Kidney (tissue), 13 donors: ENCODE measurements at regions not wholly inside any gene's neighbourhood (a gene's known extent, or its start where the extent isn't known, plus 50 kb on each side); places are given as distances from the start of the nearest gene placed in this dataset.
"Not testable (repeated sequence)": the region's sequence is repeated elsewhere in the genome, so short reads cannot be mapped to it uniquely, and the experiment has no call there.

Experiments
- DNase-seq, 5 donors: peaks; one replicate each; pipeline ENCODE4 v3.0.0-alpha.2; 2013 to 2020
- FAIRE-seq: peaks from 2 replicates; lab custom pipeline; 2012; peaks lifted over from hg19 to GRCh38; lab: Jason Lieb, UNC
- H3K27ac ChIP-seq, 2 donors: one replicate each; pipeline ENCODE4 v1.7.0; 2013; ENCODE audit warnings: low read depth in 2 of 2, low read length in 2 of 2, inconsistent platforms in 1 of 2
- H3K27me3 ChIP-seq: one replicate; pipeline ENCODE4 v1.7.1; 2013; ENCODE audit warnings: low read length, inconsistent platforms; ENCODE audit not compliant: control insufficient read depth, insufficient read depth
- H3K36me3 ChIP-seq, 3 donors: one replicate each; pipeline versions ENCODE4 v1.7.0 to v1.7.1; 2013; ENCODE audit warnings: low read length in 3 of 3, control low read depth in 1 of 3, inconsistent platforms in 1 of 3; ENCODE audit not compliant: insufficient read depth in 3 of 3, control insufficient read depth in 2 of 3
- H3K4me1 ChIP-seq, 3 donors: one replicate each; pipeline versions ENCODE4 v1.7.0 to v1.7.1; 2013; ENCODE audit warnings: low read length in 3 of 3, inconsistent platforms in 1 of 3, low read depth in 1 of 3; ENCODE audit not compliant: control insufficient read depth in 2 of 3, insufficient read depth in 2 of 3
- H3K4me3 ChIP-seq, 3 donors: one replicate each; pipeline versions ENCODE4 v1.7.0 to v1.8.1; 2013; ENCODE audit warnings: low read length in 3 of 3, control low read depth in 1 of 3, inconsistent platforms in 1 of 3
- H3K9ac ChIP-seq, 3 donors: one replicate each; pipeline versions ENCODE4 v1.7.0 to v1.7.1; 2013; ENCODE audit warnings: low read length in 3 of 3, control low read depth in 1 of 3, inconsistent platforms in 1 of 3
- H3K9me3 ChIP-seq, 3 donors: one replicate each; pipeline versions ENCODE4 v1.7.0 to v1.7.1; 2013; ENCODE audit warnings: low read length in 3 of 3, control low read depth in 1 of 3, inconsistent platforms in 1 of 3; ENCODE audit not compliant: control insufficient read depth in 2 of 3, insufficient read depth in 1 of 3
- intact Hi-C: fragments of 100-400 bp; cut with DNase I; formaldehyde crosslinking; loops from one replicate; pipeline ENCODE4 v1.11.1; 2022
- TF ChIP-seq, protein P1 (sequence below): IDR thresholded peaks from 3 replicates; pipeline ENCODE4 v1.5.1; 2012; ENCODE audit warnings: mild to moderate bottlenecking, moderate library complexity, borderline replicate concordance; ENCODE audit not compliant: insufficient read depth; ENCODE audit errors: extremely low read depth
- donor health status: control.
- donor health status: control.
- donor health status: control.
- donor health status: control.
- donor health status: control.
- donor health status: DM: yes; HTN: yes; CAD: no.
- donor health status: Normal renal cell carcinoma (clear cell type).

DNA sequence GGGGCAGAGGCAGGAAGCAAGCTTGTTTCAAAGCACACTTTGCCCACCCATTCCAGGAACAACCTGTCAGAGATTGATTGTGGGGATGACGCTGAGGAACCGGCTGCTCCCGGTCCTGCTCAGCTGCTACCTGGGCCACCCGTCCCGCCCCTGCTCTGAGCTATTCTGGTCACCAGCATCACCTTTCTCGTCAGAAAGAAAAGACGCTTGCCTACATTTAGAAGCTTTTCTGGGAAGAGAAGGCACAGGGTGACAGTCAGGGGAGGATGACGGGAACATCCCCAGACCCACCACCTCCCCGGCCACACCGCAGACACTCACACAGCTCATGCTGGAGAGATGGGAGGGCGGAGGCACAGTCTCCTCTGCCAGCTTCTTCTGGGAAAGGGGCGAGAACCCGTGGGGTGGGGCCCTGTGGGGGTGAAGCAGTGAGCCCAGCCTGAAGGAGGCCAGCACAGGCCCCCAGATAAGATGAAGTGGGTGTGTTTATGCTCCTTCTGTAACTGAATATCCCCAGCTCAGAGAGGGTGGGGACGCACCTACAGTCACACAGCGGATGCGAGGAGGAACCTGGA lies 81.8 kb downstream of the CPZ start:
- no peak overlapping the region for H3K9ac ChIP-seq
- H3K36me3 ChIP-seq, result no peaks in the 10 kb centered on the region
- no peak overlapping the region for H3K4me3 ChIP-seq
- intact Hi-C loops, result no loop called here
- TF ChIP-seq, protein P1, sequence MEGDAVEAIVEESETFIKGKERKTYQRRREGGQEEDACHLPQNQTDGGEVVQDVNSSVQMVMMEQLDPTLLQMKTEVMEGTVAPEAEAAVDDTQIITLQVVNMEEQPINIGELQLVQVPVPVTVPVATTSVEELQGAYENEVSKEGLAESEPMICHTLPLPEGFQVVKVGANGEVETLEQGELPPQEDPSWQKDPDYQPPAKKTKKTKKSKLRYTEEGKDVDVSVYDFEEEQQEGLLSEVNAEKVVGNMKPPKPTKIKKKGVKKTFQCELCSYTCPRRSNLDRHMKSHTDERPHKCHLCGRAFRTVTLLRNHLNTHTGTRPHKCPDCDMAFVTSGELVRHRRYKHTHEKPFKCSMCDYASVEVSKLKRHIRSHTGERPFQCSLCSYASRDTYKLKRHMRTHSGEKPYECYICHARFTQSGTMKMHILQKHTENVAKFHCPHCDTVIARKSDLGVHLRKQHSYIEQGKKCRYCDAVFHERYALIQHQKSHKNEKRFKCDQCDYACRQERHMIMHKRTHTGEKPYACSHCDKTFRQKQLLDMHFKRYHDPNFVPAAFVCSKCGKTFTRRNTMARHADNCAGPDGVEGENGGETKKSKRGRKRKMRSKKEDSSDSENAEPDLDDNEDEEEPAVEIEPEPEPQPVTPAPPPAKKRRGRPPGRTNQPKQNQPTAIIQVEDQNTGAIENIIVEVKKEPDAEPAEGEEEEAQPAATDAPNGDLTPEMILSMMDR, result no peak
- no peaks in the 10 kb centered on the region for H3K9me3 ChIP-seq
- no peaks in the 10 kb centered on the region for H3K4me1 ChIP-seq
- DNase-seq (no peak), FAIRE-seq (no peak)
- H3K27ac ChIP-seq, result no peak overlapping the region
- no peaks in the 10 kb centered on the region for H3K27me3 ChIP-seq

DNA sequence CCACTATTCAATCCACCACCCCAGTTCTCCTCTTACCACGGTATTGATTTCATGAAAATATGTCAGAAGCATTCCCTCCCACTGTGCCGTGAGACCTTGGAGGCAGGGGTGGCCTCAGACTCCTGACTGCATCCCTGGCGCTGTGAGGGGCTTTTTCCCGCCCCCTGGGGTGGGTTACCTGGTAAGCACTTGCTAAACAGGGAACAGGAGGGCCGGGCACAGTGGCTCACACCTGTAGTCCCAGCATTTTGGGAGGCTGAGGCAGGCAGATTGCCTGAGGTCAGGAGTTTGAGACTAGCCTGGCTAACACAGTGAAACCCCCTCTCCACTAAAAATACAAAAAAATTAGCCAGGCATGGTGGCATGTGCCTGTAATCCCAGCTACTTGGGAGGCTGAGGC lies 80.5 kb downstream of the CPZ start:
- H3K4me1 ChIP-seq, H3K27me3 ChIP-seq, H3K27ac ChIP-seq, H3K4me3 ChIP-seq, H3K9me3 ChIP-seq, DNase-seq, H3K9ac ChIP-seq, intact Hi-C loops, H3K36me3 ChIP-seq, FAIRE-seq: not testable (repeated sequence)

DNA sequence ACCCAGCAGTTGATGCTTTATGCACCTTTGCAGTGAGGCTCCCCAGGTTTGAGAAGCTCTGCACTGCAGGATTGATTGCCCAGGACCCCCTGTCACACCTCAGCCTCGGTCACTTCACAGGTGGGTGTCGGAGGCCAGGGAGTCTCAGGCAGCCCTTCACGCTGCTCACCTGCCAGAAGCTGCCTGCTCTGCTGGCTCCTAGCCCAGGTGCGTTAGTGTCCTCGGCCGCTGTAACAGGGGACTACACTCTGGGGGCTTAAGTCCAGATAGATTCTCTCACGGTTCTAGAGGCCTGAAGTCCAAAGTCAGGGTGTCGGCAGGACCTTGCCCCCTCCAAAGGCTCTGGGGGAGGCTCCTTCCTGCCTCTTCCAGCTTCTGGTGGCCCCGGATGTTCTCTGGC lies 79.9 kb downstream of the CPZ start:
- TF ChIP-seq, protein P1, result no peak
- intact Hi-C loops, result no loop called here
- FAIRE-seq, result no peak

DNA sequence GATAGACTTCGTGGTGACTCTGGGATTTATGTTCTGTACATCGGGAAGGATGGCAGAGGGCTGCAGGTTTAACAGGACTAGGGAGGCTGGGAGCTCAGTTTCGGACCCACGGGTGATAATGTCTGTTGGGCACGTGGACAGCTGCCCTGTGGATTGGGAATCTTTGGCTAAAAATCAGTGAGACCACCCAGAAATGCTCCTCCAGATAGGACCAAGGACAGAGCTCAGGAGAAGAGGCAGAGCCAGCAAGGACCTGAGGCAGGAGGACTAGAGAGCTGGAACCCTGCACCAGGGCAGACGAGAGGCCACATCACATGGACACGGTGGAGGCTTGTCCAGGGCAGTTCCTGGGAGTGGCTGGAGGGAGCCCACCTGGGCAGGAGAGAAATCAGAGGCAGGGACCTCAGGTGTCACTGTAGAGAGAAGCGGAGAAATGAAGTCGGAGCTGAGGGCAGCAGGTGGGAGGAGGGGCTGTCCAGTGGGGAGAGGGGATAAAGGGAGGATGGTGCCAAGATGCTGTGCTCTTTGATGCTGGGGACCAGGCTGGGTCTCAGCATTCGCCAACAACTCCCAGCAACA lies 79.2 kb downstream of the CPZ start:
- FAIRE-seq (no peak), DNase-seq (no peak)
- H3K27ac ChIP-seq, result no peak overlapping the region
- H3K9me3 ChIP-seq, result no peaks in the 10 kb centered on the region
- no peak overlapping the region for H3K9ac ChIP-seq
- no peaks in the 10 kb centered on the region for H3K27me3 ChIP-seq
- intact Hi-C loops, result no loop called here
- TF ChIP-seq, protein P1, result no peak
- H3K4me1 ChIP-seq, result no peaks in the 10 kb centered on the region
- no peaks in the 10 kb centered on the region for H3K36me3 ChIP-seq
- no peak overlapping the region for H3K4me3 ChIP-seq

More for the DNA sequence above, 79.9 kb downstream of the CPZ start:
- no peak overlapping the region for H3K27ac ChIP-seq
- H3K9ac ChIP-seq, result no peak overlapping the region
- H3K9me3 ChIP-seq, result no peaks in the 10 kb centered on the region
- H3K4me3 ChIP-seq, result no peak overlapping the region
- H3K4me1 ChIP-seq, result no peaks in the 10 kb centered on the region
- H3K36me3 ChIP-seq, result no peaks in the 10 kb centered on the region
- no peaks in the 10 kb centered on the region for H3K27me3 ChIP-seq
- DNase-seq, result no peak
